ENCODE measurements at regions not wholly inside any gene's neighbourhood (a gene's known extent, or its start where the extent isn't known, plus 50 kb on each side); places are given as distances from the start of the nearest gene placed in this dataset.

DNA sequence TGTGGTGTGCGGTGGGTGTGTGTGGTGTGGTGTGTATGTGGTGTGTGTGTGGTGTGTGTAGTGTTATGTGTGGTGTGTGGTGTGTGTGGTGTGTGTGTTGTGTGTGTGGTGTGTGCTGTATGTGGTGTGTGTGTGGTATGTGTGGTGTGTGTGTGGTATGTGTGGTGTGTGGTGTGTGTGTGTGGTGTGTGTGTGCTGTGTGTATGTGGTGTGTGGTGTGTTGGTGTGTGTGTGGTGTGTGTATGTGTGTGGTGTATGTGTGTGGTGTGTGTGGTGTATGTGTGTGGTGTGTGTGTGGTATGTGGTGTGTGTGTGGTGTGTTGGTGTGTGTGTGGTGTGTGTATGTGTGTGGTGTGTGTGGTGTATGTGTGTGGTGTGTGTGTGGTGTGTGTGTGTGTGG lies 144.3 kb downstream of the HSD17B3 start:
- TF ChIP-seq, protein P1, sequence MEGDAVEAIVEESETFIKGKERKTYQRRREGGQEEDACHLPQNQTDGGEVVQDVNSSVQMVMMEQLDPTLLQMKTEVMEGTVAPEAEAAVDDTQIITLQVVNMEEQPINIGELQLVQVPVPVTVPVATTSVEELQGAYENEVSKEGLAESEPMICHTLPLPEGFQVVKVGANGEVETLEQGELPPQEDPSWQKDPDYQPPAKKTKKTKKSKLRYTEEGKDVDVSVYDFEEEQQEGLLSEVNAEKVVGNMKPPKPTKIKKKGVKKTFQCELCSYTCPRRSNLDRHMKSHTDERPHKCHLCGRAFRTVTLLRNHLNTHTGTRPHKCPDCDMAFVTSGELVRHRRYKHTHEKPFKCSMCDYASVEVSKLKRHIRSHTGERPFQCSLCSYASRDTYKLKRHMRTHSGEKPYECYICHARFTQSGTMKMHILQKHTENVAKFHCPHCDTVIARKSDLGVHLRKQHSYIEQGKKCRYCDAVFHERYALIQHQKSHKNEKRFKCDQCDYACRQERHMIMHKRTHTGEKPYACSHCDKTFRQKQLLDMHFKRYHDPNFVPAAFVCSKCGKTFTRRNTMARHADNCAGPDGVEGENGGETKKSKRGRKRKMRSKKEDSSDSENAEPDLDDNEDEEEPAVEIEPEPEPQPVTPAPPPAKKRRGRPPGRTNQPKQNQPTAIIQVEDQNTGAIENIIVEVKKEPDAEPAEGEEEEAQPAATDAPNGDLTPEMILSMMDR (IDR thresholded peaks at IDR 0.05; ENCODE audit: low read length): no peak
- no peak for TF ChIP-seq EZH2 (IDR thresholded peaks at IDR 0.05; ENCODE audit: borderline replicate concordance, low read length)
- Histone ChIP-seq H2AFZ (ENCODE audit: low read length) (no peak overlapping the region), H4K20me1 (ENCODE audit: insufficient read depth, low read length) (no peaks in the 10 kb centered on the region), H3K4me2 (ENCODE audit: low read length) (no peak overlapping the region), H3K9me2 (ENCODE audit: low read depth, low read length) (no peaks in the 10 kb centered on the region), H3K36me3 (ENCODE audit: insufficient read depth, low read length) (no peaks in the 10 kb centered on the region), H3K27ac (ENCODE audit: low read depth, low read length, poor library complexity, severe bottlenecking) (no peak overlapping the region), H3F3A (ENCODE audit: insufficient read depth, low read length) (no peaks in the 10 kb centered on the region), H3K4me3 (ENCODE audit: low read depth, low read length, poor library complexity, severe bottlenecking) (no peak overlapping the region), H3K79me2 (ENCODE audit: insufficient read depth, low read length) (no peaks in the 10 kb centered on the region), H3K9me3 (ENCODE audit: low read length) (no peaks in the 10 kb centered on the region), H3K27me3 (ENCODE audit: insufficient read depth, low read length) (no peaks in the 10 kb centered on the region), H3K9ac (ENCODE audit: low read length) (no peak overlapping the region), H3K4me1 (ENCODE audit: insufficient read depth, low read length, severe bottlenecking) (no peaks in the 10 kb centered on the region)

DNA sequence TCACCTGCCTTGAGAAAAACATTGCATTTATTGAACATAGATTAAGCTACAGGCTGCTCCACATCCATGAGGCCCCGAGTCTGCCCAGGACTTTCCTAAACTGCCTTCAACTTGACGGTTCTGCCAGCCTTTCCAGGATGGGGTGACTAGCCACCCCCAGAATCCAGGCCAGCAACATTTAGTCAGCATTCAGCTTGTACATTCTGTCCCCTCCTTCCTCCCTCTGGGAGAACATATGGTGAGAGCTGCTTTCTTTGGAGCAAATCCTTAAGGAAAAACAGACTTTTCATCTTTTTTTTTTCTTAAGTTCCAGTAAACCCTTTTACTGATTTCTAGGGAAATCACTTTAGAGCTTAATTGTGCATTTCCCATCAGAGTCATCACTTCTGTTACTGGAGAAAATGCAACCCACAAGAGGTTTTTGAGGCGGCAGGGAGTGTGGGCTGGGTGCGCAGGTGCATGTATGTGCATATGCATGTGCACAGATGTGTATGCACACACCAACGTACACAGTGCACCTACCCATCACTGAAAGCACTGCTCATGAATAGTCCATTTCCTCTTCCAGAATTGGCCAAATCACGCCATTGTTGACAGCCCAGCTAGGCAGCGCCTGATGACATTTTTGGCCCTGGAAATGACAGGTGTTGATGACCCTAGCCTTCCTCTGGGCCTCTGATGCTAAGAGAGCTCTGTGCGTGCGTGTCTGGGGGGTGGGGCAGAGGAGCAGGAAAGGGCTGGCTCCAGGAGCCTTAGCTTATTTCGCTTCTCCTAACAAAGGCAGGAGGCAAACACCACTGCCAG lies 145.6 kb downstream of the HSD17B3 start:
- H3K36me3 ChIP-seq (ENCODE audit: insufficient read depth, low read length): no peaks in the 10 kb centered on the region
- no peaks in the 10 kb centered on the region for H3K9me3 ChIP-seq (ENCODE audit: low read length)
- no peak overlapping the region for H3K9ac ChIP-seq (ENCODE audit: low read length)
- no peak overlapping the region for H2AFZ ChIP-seq (ENCODE audit: low read length)
- H3K79me2 ChIP-seq (ENCODE audit: insufficient read depth, low read length): no peaks in the 10 kb centered on the region
- no peaks in the 10 kb centered on the region for H3K27me3 ChIP-seq (ENCODE audit: insufficient read depth, low read length)
- H3K27ac ChIP-seq (ENCODE audit: low read depth, low read length, poor library complexity, severe bottlenecking): no peak overlapping the region
- H3K9me2 ChIP-seq (ENCODE audit: low read depth, low read length): no peaks in the 10 kb centered on the region
- TF ChIP-seq, protein P1 (IDR thresholded peaks at IDR 0.05; ENCODE audit: low read length): no peak
- no peak for TF ChIP-seq EZH2 (IDR thresholded peaks at IDR 0.05; ENCODE audit: borderline replicate concordance, low read length)
- H3K4me1 ChIP-seq (ENCODE audit: insufficient read depth, low read length, severe bottlenecking): no peaks in the 10 kb centered on the region
- no peak overlapping the region for H3K4me2 ChIP-seq (ENCODE audit: low read length)
- H4K20me1 ChIP-seq (ENCODE audit: insufficient read depth, low read length): no peaks in the 10 kb centered on the region
- H3F3A ChIP-seq (ENCODE audit: insufficient read depth, low read length): no peaks in the 10 kb centered on the region
- H3K4me3 ChIP-seq (ENCODE audit: low read depth, low read length, poor library complexity, severe bottlenecking): no peak overlapping the region

DNA sequence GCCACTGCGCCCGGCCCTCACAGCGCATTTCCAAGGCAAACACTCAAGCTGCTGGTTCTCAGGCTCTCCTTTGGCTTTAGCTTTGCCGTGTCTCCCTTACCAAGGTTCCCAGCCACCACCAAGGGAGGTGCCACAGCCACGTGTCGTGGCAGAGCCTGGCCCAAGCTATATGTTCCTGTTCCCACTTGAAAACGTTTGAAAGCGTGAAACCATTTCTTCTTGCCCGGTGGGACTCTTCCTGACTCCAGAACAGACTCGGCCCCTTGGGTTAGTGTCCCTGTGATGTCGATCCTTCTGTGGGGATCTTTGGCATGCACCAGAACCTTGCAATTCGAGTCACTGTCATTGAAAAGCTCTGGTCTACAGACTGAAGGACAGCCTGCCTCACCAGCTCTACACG lies 147.9 kb downstream of the HSD17B3 start:
- H3K4me2 ChIP-seq (ENCODE audit: low read length): no peak overlapping the region
- no peaks in the 10 kb centered on the region for H3K27me3 ChIP-seq (ENCODE audit: insufficient read depth, low read length)
- H2AFZ ChIP-seq (ENCODE audit: low read length): no peak overlapping the region
- no peaks in the 10 kb centered on the region for H4K20me1 ChIP-seq (ENCODE audit: insufficient read depth, low read length)
- H3K79me2 ChIP-seq (ENCODE audit: insufficient read depth, low read length): no peaks in the 10 kb centered on the region
- no peaks in the 10 kb centered on the region for H3F3A ChIP-seq (ENCODE audit: insufficient read depth, low read length)
- H3K4me3 ChIP-seq (ENCODE audit: low read depth, low read length, poor library complexity, severe bottlenecking): no peak overlapping the region
- H3K9me2 ChIP-seq (ENCODE audit: low read depth, low read length): no peaks in the 10 kb centered on the region
- H3K27ac ChIP-seq (ENCODE audit: low read depth, low read length, poor library complexity, severe bottlenecking): no peak overlapping the region
- H3K36me3 ChIP-seq (ENCODE audit: insufficient read depth, low read length): no peaks in the 10 kb centered on the region
- no peak overlapping the region for H3K9ac ChIP-seq (ENCODE audit: low read length)
- TF ChIP-seq, protein P1 (IDR thresholded peaks at IDR 0.05; ENCODE audit: low read length): no peak
- TF ChIP-seq EZH2 (IDR thresholded peaks at IDR 0.05; ENCODE audit: borderline replicate concordance, low read length): no peak
- H3K9me3 ChIP-seq (ENCODE audit: low read length): no peaks in the 10 kb centered on the region
- H3K4me1 ChIP-seq (ENCODE audit: insufficient read depth, low read length, severe bottlenecking): no peaks in the 10 kb centered on the region
